Glomerular endothelial cell (primary cell): ENCODE measurements at regions not wholly inside any gene's neighbourhood (a gene's known extent, or its start where the extent isn't known, plus 50 kb on each side); places are given as distances from the start of the nearest gene placed in this dataset.

Experiments used
- DNase-seq: peaks from one replicate; pipeline ENCODE4 v3.0.0-alpha.2; 2011; ENCODE audit warnings: low read depth, low spot score; ENCODE audit errors: extremely low read depth

- DNase-seq: no peak
These were observed 90.5 kb upstream of the TMEM106B start for GRCh38 chr7:12120632-12121031.

- no peak for DNase-seq
These were observed 87.9 kb upstream of the TMEM106B start for GRCh38 chr7:12123172-12123571.

GRCh38 chr7:12124028-12124427 lies 87.1 kb upstream of the TMEM106B start:
- DNase-seq: no peak

GRCh38 chr7:12127455-12127854 lies 83.6 kb upstream of the TMEM106B start:
- no peak for DNase-seq

- DNase-seq: no peak
These were observed 80.5 kb upstream of the TMEM106B start for GRCh38 chr7:12130609-12131008.

- DNase-seq: no peak
These were observed 80.0 kb upstream of the TMEM106B start for GRCh38 chr7:12131122-12131521.

- no peak for DNase-seq
These were observed 77.2 kb upstream of the TMEM106B start for GRCh38 chr7:12133865-12134264.

GRCh38 chr7:12136523-12136922 lies 74.6 kb upstream of the TMEM106B start:
- DNase-seq: no peak

GRCh38 chr7:12137283-12137682 lies 73.8 kb upstream of the TMEM106B start:
- DNase-seq: no peak

- no peak for DNase-seq
These were observed 72.7 kb upstream of the TMEM106B start for GRCh38 chr7:12138421-12138820.

GRCh38 chr7:12139416-12139815 lies 71.7 kb upstream of the TMEM106B start:
- DNase-seq: no peak

- DNase-seq: no peak
These were observed 64.3 kb upstream of the TMEM106B start for GRCh38 chr7:12146813-12147212.

GRCh38 chr7:12152196-12152918 lies 58.7 kb upstream of the TMEM106B start:
- DNase-seq: no peak

- DNase-seq: no peak
These were observed 57.0 kb upstream of the TMEM106B start for GRCh38 chr7:12154119-12154518.

- no peak for DNase-seq
These were observed 53.6 kb upstream of the TMEM106B start for GRCh38 chr7:12157517-12157916.

GRCh38 chr7:12158334-12159060 lies 52.6 kb upstream of the TMEM106B start:
- DNase-seq: no peak

GRCh38 chr7:12161146-12161545 lies 49.9 kb upstream of the TMEM106B start:
- no peak for DNase-seq
